ENCODE measurements at regions not wholly inside any gene's neighbourhood (a gene's known extent, or its start where the extent isn't known, plus 50 kb on each side); places are given as distances from the start of the nearest gene placed in this dataset.
"Not testable (repeated sequence)": the region's sequence is repeated elsewhere in the genome, so short reads cannot be mapped to it uniquely, and the experiment has no call there.

- H3K27ac ChIP-seq = no peak overlapping the region
- TF ChIP-seq ZFX (IDR thresholded peaks at IDR 0.05) = no peak
- TF ChIP-seq, protein P1, sequence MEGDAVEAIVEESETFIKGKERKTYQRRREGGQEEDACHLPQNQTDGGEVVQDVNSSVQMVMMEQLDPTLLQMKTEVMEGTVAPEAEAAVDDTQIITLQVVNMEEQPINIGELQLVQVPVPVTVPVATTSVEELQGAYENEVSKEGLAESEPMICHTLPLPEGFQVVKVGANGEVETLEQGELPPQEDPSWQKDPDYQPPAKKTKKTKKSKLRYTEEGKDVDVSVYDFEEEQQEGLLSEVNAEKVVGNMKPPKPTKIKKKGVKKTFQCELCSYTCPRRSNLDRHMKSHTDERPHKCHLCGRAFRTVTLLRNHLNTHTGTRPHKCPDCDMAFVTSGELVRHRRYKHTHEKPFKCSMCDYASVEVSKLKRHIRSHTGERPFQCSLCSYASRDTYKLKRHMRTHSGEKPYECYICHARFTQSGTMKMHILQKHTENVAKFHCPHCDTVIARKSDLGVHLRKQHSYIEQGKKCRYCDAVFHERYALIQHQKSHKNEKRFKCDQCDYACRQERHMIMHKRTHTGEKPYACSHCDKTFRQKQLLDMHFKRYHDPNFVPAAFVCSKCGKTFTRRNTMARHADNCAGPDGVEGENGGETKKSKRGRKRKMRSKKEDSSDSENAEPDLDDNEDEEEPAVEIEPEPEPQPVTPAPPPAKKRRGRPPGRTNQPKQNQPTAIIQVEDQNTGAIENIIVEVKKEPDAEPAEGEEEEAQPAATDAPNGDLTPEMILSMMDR (conservative IDR thresholded peaks at IDR 0.05) = no peak
These were observed 59.5 kb upstream of the CUX1 start for GRCh38 chr7:101757879-101758278.

DNA sequence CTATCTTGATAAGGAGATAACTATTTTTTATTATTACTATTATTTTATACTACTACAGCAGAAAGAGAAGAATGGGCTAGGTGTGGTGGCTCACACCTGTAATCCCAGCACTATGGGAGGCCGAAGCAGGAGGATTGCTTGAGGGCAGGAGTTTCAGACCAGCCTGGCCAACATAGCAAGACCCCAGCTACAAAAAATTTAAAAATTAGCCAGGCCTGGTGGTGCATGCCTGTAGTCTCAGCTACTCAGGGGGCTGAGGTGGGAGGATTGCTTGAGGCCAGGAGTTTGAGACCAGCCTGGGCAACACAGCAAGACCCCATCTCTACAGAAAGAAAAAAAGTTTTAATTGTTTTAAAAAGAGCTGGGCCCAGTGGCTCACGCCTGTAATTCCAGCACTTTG, 58.9 kb upstream of the CUX1 start:
- H3K27ac ChIP-seq = not testable (repeated sequence)

DNA sequence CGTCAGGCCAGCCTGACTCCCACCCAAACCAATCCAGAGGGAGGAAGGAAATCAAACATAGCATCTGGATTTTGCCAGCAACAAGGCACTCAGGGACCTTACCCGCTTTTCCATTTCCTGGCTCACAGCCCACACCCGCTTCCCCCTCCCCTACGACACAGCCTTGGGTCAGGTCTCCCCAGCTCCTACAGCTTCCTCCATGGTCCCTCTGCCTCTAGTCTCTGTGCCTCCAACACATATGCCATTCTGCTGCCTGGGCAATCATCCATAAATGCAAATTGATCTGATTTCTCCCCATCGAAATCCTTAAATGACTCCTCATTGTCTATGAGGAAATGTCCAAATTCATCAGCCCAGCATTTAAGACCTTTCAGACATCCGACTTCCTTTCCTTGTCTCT, 53.2 kb upstream of the CUX1 start:
- H3K27ac ChIP-seq = no peak overlapping the region

DNA sequence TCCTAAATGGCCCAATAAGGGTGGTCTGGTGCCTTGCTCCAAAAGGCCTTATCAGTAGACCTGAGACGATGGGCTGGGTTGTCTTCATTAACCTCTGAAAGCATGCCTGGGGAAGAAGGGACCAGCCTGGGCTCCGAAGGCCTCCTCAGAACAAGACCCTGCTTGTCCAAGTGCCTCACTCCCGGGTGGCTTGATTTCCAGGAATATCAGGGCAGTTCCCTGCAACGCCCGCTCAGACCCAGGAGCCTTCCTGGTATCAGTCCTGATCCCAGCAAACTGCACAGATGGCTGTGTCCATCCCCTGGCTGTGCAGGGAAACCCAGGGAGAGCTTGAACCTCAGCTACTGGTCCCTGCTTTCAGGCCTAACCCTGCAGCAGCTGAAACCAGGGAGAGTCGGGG, 49.9 kb upstream of the CUX1 start:
- no peak overlapping the region for H3K27ac ChIP-seq
- no peak for TF ChIP-seq ZFX (IDR thresholded peaks at IDR 0.05)
- TF ChIP-seq, protein P1 (conservative IDR thresholded peaks at IDR 0.05) = no peak

More for the DNA sequence above, 53.2 kb upstream of the CUX1 start:
- TF ChIP-seq, protein P1 (conservative IDR thresholded peaks at IDR 0.05) = no peak
- TF ChIP-seq ZFX (IDR thresholded peaks at IDR 0.05) = no peak
